Nephron progenitor cell (in vitro differentiated cells): ENCODE measurements at regions not wholly inside any gene's neighbourhood (a gene's known extent, or its start where the extent isn't known, plus 50 kb on each side); places are given as distances from the start of the nearest gene placed in this dataset.

Source experiments
- DNase-seq: peaks from one replicate; pipeline ENCODE4 v3.0.0; 2021
- H3K27ac Mint-ChIP-seq: 2 replicates; pipeline ENCODE4 v1.8.0; 2021; ENCODE audit warnings: mild to moderate bottlenecking, moderate library complexity, mixed read lengths
- H3K27me3 Mint-ChIP-seq: 2 replicates; pipeline ENCODE4 v1.8.0; 2021; ENCODE audit warnings: mild to moderate bottlenecking, low read depth, mixed read lengths; ENCODE audit not compliant: poor library complexity
- H3K36me3 Mint-ChIP-seq: 2 replicates; pipeline ENCODE4 v1.8.0; 2021; ENCODE audit warnings: low read depth, mixed read lengths
- H3K4me1 Mint-ChIP-seq: 2 replicates; pipeline ENCODE4 v1.8.0; 2021; ENCODE audit warnings: mixed read lengths
- H3K4me3 Mint-ChIP-seq: 2 replicates; pipeline ENCODE4 v1.8.0; 2021; ENCODE audit warnings: mild to moderate bottlenecking, moderate library complexity, mixed read lengths
- H3K9me3 Mint-ChIP-seq: 2 replicates; pipeline ENCODE4 v1.8.0; 2021; ENCODE audit warnings: mild to moderate bottlenecking, moderate library complexity, mixed read lengths
- CTCF ChIP-seq: fragments of 200-600 bp; sonication (generic); IDR thresholded peaks from 2 replicates; pipeline ENCODE4 v1.5.0; 2021; ENCODE audit warnings: antibody characterized with exemption

- DNase-seq: no peak
- TF ChIP-seq CTCF: no peak
- no peaks in the 10 kb centered on the region for H3K27me3 Mint-ChIP-seq
- peak overlapping the region; percentile 38 for H3K27ac Mint-ChIP-seq
- H3K9me3 Mint-ChIP-seq: no peaks in the 10 kb centered on the region
- no peaks in the 10 kb centered on the region for H3K36me3 Mint-ChIP-seq
- H3K4me1 Mint-ChIP-seq: no peaks in the 10 kb centered on the region
- no peak overlapping the region for H3K4me3 Mint-ChIP-seq
Measured at GRCh38 chr6:126640921-126641320, 301.0 kb downstream of the CENPW start.

- Mint-ChIP-seq H3K4me3 (no peak overlapping the region), H3K9me3 (no peaks in the 10 kb centered on the region)
- no peak for DNase-seq
Measured at GRCh38 chr6:126641641-126642040, 301.7 kb downstream of the CENPW start.

GRCh38 chr6:126643352-126643751 is 303.4 kb downstream of the CENPW start:
- peaks cover 5% of the 10 kb centered on the region for H3K9me3 Mint-ChIP-seq
- no peaks in the 10 kb centered on the region for H3K27me3 Mint-ChIP-seq

More at GRCh38 chr6:126641641-126642040, 301.7 kb downstream of the CENPW start:
- Mint-ChIP-seq H3K36me3 (no peaks in the 10 kb centered on the region), H3K27me3 (no peaks in the 10 kb centered on the region), H3K27ac (no peak overlapping the region), H3K4me1 (no peaks in the 10 kb centered on the region)
- no peak for TF ChIP-seq CTCF

GRCh38 chr6:126650931-126651330 is 311.0 kb downstream of the CENPW start:
- peaks cover 3% of the 10 kb centered on the region for H3K27me3 Mint-ChIP-seq

More at GRCh38 chr6:126643352-126643751, 303.4 kb downstream of the CENPW start:
- no peak overlapping the region for H3K4me3 Mint-ChIP-seq
- H3K27ac Mint-ChIP-seq: no peak overlapping the region
- no peak for TF ChIP-seq CTCF
- no peak for DNase-seq
- H3K4me1 Mint-ChIP-seq: no peaks in the 10 kb centered on the region
- H3K36me3 Mint-ChIP-seq: no peaks in the 10 kb centered on the region

GRCh38 chr6:126657561-126658175 is 317.8 kb downstream of the CENPW start:
- no peak overlapping the region for H3K4me3 Mint-ChIP-seq
- no peak overlapping the region for H3K27ac Mint-ChIP-seq
- no peak for TF ChIP-seq CTCF
- H3K27me3 Mint-ChIP-seq: no peaks in the 10 kb centered on the region
- no peaks in the 10 kb centered on the region for H3K4me1 Mint-ChIP-seq
- peaks cover 32% of the 10 kb centered on the region for H3K9me3 Mint-ChIP-seq
- H3K36me3 Mint-ChIP-seq: peaks cover 20% of the 10 kb centered on the region
- no peak for DNase-seq

More at GRCh38 chr6:126650931-126651330, 311.0 kb downstream of the CENPW start:
- peaks cover 19% of the 10 kb centered on the region for H3K36me3 Mint-ChIP-seq
- H3K4me1 Mint-ChIP-seq: peaks cover 5% of the 10 kb centered on the region
- DNase-seq: no peak
- TF ChIP-seq CTCF: no peak
- no peak overlapping the region for H3K4me3 Mint-ChIP-seq
- peaks cover 50% of the 10 kb centered on the region for H3K9me3 Mint-ChIP-seq
- H3K27ac Mint-ChIP-seq: peak overlapping the region; percentile 68

- H3K4me3 Mint-ChIP-seq: no peak overlapping the region
- no peaks in the 10 kb centered on the region for H3K27me3 Mint-ChIP-seq
- H3K36me3 Mint-ChIP-seq: peaks cover 6% of the 10 kb centered on the region
- H3K9me3 Mint-ChIP-seq: peaks cover 9% of the 10 kb centered on the region
- H3K27ac Mint-ChIP-seq: no peak overlapping the region
- TF ChIP-seq CTCF: no peak
- no peaks in the 10 kb centered on the region for H3K4me1 Mint-ChIP-seq
- DNase-seq: no peak
Measured at GRCh38 chr6:126660376-126660775, 320.5 kb downstream of the CENPW start.
